Large intestine (tissue), 3 donors: ENCODE measurements at regions not wholly inside any gene's neighbourhood (a gene's known extent, or its start where the extent isn't known, plus 50 kb on each side); places are given as distances from the start of the nearest gene placed in this dataset.
A peak's percentile ranks its signal among the peaks of the same experiment; 100 is the strongest.
"Not testable (repeated sequence)": the region's sequence is repeated elsewhere in the genome, so short reads cannot be mapped to it uniquely, and the experiment has no call there.

ENCODE experiments used
- DNase-seq, 2 donors: peaks; one replicate each; pipeline versions ENCODE4 v3.0.0 to v3.0.0-alpha.2; 2013
- H3K27ac ChIP-seq: one replicate; pipeline ENCODE4 v1.5.1; 2013; ENCODE audit warnings: low read length
- H3K27me3 ChIP-seq: 2 replicates; pipeline ENCODE4 v1.6.1; 2013; ENCODE audit warnings: low read length; ENCODE audit not compliant: control insufficient read depth, insufficient read depth
- H3K36me3 ChIP-seq: 2 replicates; pipeline ENCODE4 v1.6.1; 2013; ENCODE audit warnings: low read length; ENCODE audit not compliant: control insufficient read depth, insufficient read depth
- H3K4me1 ChIP-seq: one replicate; pipeline ENCODE4 v1.6.1; 2013; ENCODE audit warnings: low read length; ENCODE audit not compliant: control insufficient read depth, insufficient read depth
- H3K4me3 ChIP-seq: one replicate; pipeline ENCODE4 v1.5.1; 2013; ENCODE audit warnings: low read length
- H3K9me3 ChIP-seq: one replicate; pipeline ENCODE4 v1.6.1; 2013; ENCODE audit warnings: mild to moderate bottlenecking, low read depth, low read length, moderate library complexity; ENCODE audit not compliant: control insufficient read depth
- WGBS: methylation state at CpG from one replicate; pipeline ENCODE4 v1.1.5; 2013; ENCODE audit warnings: low lambda C conversion rate; ENCODE audit not compliant: insufficient coverage; 5-methylcytosine and 5-hydroxymethylcytosine counted together

DNA sequence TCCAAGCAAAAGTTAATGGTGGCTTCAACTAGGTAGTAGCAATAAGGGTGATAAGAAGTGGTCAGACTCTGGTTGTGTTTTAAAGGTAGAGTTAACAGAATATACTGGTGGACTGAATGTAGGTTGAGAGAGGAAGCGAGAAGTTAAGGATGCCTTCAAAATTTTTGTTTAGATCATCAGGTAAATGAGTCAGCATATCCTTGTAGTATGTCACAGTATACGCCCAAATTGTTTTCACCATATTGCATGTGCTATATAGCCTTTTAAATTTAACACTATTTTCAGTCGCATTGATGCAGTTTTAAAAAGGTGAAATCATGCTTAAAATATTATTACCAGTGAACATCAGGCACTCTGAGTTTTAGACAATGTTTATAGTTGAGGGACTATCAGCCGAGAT, 74.6 kb downstream of the RBM11 start:
- H3K36me3 ChIP-seq: no peaks in the 10 kb centered on the region
- H3K27ac ChIP-seq: no peak overlapping the region
- no peaks in the 10 kb centered on the region for H3K9me3 ChIP-seq
- H3K27me3 ChIP-seq: no peaks in the 10 kb centered on the region
- no peaks in the 10 kb centered on the region for H3K4me1 ChIP-seq
- H3K4me3 ChIP-seq: no peak overlapping the region
- no peak for DNase-seq
- 100% methylated on average over 2 of the region's 4 CpGs for WGBS

DNA sequence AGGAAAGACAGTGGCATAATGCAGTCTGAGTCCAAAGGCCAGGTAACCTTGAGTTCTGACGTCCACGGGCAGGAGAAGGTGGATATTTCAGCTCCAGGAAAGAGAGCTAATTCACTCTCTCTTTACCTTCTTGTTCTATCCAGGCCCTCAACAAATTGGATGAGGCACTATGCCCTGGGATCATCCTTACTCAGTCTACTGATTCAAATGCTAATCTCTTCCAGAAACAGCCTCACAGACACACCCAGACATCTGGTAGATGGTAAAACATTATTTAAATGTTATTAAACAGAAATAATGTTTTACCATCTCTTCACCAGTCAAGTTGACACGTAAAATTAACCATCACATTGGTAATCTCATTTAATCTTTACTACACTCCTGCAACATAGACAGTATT, 73.0 kb downstream of the RBM11 start:
- Histone ChIP-seq H3K4me3 (no peak overlapping the region), H3K27me3 (no peaks in the 10 kb centered on the region), H3K27ac (no peak overlapping the region), H3K36me3 (no peaks in the 10 kb centered on the region), H3K9me3 (no peaks in the 10 kb centered on the region), H3K4me1 (no peaks in the 10 kb centered on the region)
- no peak for DNase-seq
- WGBS: 100% methylated on average over 1 of the region's 3 CpGs

DNA sequence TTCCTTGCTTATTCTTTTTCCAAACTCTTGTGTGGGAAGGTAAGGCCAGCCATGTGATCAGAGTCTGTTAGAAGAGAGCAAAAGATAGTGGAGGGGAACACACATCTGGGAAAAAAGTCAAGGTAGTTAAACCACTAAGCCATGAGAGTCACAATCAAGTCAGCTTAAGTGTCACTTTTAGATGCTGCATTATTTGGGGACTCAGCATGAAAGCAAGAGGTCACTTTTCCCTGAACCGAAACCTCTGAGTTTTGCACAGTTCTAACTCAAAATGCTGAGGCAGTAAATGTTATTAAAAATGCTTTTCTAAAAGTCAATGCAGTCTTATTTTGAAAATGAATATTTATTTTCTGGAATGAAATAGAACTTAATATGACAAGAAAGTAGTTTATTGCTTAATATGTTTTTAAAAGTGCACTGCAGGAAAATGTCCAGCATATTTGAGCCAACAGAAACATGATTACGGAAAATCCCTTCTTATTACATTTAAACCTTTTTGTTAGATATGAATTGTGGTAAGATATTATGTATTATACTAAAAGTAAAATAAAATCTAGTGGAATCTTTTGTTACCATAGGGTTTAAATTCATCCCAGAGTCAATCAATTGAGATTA, 69.3 kb downstream of the RBM11 start:
- no peaks in the 10 kb centered on the region for H3K9me3 ChIP-seq
- H3K27me3 ChIP-seq: no peaks in the 10 kb centered on the region
- no peaks in the 10 kb centered on the region for H3K36me3 ChIP-seq
- no peak overlapping the region for H3K27ac ChIP-seq
- no peak for DNase-seq
- H3K4me1 ChIP-seq: no peaks in the 10 kb centered on the region
- 100% methylated on average over 1 of the region's 2 CpGs for WGBS
- no peak overlapping the region for H3K4me3 ChIP-seq

DNA sequence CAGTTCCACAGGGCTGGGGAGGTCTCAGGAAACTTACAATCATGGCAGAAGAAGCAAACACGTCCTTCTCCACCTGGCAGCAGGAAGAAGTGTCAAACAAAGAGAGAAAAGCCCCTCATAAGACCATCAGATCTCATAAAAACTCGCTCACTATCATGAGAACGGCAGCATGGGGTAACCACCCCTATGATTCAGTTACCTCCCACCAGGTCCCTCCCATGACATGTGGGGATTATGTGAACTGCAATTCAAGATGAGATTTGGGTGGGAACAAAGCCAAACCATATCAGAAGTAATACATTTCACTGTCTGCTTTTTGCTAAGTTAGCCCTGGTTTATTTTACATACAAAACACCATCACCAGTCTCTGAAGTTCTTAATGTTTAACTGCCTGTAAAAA, 68.5 kb downstream of the RBM11 start:
- 60% methylated on average over 1 of the region's 3 CpGs for WGBS
- no peaks in the 10 kb centered on the region for H3K36me3 ChIP-seq
- no peaks in the 10 kb centered on the region for H3K27me3 ChIP-seq
- H3K9me3 ChIP-seq: no peaks in the 10 kb centered on the region
- no peak overlapping the region for H3K4me3 ChIP-seq
- no peak overlapping the region for H3K27ac ChIP-seq
- no peaks in the 10 kb centered on the region for H3K4me1 ChIP-seq
- DNase-seq: no peak

DNA sequence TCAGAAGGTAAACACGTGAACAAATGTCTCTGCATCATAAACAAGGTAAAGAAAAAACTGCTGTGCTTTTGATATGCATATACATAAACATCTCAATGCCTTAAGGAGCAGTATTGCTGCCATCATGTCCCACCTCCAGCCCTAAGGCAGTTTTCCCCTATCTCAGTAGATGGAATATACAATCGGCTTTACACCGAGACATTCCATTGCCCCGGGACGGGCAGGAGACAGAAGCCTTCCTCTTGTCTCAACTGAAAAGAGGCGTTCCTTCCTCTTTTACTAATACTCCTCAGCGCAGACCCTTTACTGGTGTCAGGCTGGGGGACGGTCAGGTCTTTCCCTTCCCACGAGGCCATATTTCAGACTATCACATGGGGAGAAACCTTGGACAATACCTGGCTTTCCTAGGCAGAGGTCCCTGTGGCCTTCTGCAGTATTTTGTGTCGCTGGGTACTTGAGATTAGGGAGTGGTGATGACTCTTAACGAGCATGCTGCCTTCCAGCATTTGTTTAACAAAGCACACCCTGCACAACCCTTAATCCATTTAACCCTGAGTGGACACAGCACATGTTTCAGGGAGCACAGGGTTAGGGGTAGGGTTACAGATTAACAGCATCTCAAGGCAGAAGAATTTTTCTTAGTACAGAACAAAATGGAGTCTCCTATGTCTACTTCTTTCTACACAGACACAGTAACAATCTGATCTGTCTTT, 65.4 kb downstream of the RBM11 start:
- peak overlapping the region; percentile 31 for H3K4me3 ChIP-seq
- not testable (repeated sequence) for H3K9me3 ChIP-seq, DNase-seq, H3K27me3 ChIP-seq, H3K27ac ChIP-seq, H3K4me1 ChIP-seq, H3K36me3 ChIP-seq
- 0% methylated on average over 1 of the region's 11 CpGs for WGBS
